Pancreas (tissue), 10 donors: ENCODE measurements at regions not wholly inside any gene's neighbourhood (a gene's known extent, or its start where the extent isn't known, plus 50 kb on each side); places are given as distances from the start of the nearest gene placed in this dataset.
"Not testable (repeated sequence)": the region's sequence is repeated elsewhere in the genome, so short reads cannot be mapped to it uniquely, and the experiment has no call there.

Experiments
- ATAC-seq, 4 donors: fragments of 200-7000 bp; cut with Tn5 transposase; one replicate each; pipeline versions ENCODE4 v1.8.0 to v1.9.1; 2020; ENCODE audit warnings: mild to moderate bottlenecking in 4 of 4, moderate library complexity in 4 of 4
- DNase-seq, 6 donors: peaks; one replicate each; pipeline ENCODE4 v3.0.0-alpha.2; 2020
- FAIRE-seq: peaks from 2 replicates; lab custom pipeline; 2012; peaks lifted over from hg19 to GRCh38; lab: Jason Lieb, UNC
- H3K27ac ChIP-seq, 4 donors: fragments of 200-600 bp; sonication (generic); 1 replicate in 3 of 4; 2 replicates in 1 of 4; pipeline versions ENCODE4 v1.5.0 to v1.8.0; 2020
- H3K27me3 ChIP-seq, 4 donors: fragments of 200-600 bp; one replicate each; pipeline ENCODE4 v1.8.0; 2021
- H3K36me3 ChIP-seq, 3 donors: fragments of 200-600 bp; sonication (generic) in 1 of 3; one replicate each; pipeline versions ENCODE4 v1.5.0 to v1.8.0; 2020 to 2021
- H3K4me1 ChIP-seq, 3 donors: fragments of 200-600 bp; one replicate each; pipeline ENCODE4 v1.8.0; 2021
- H3K4me3 ChIP-seq, 4 donors: fragments of 200-600 bp; sonication (generic) in 2 of 4; one replicate each; pipeline versions ENCODE4 v1.5.0 to v1.8.0; 2020 to 2021
- H3K9me3 ChIP-seq, 4 donors: fragments of 200-600 bp; one replicate each; pipeline ENCODE4 v1.8.0; 2021
- WGBS, 2 donors: extraction: QIAGEN DNeasy Blood & Tissue Kit; methylation state at CpG; one replicate each; pipeline ENCODE4 v1.1.7; 2013; 5-methylcytosine and 5-hydroxymethylcytosine counted together
- intact Hi-C, 3 donors: fragments of 100-400 bp; cut with DNase I; formaldehyde crosslinking; loops; one replicate each; pipeline versions ENCODE4 v1.11.1 to v1.14.2; 2022
- TF ChIP-seq, protein P1 (sequence below), 4 donors: fragments of 200-600 bp; sonication (generic) in 3 of 4; IDR thresholded peaks; one replicate each; pipeline versions ENCODE4 v1.5.0 to v1.8.0; 2021; ENCODE audit warnings: antibody characterized with exemption in 4 of 4
- donor health status: healthy with polysubstance abuse.
- donor health status: DM: no; HTN: no; CAD: no; lungs with moderate emphysema.
- donor health status: DM: no; HTN: no; CAD: no.
- donor health status: control.
- donor health status: control.
- donor health status: Bipolar disorder and iron deficiency.
- donor health status: DM: yes; HTN: yes; CAD: no.
- donor health status: DM: no; HTN: no; CAD: no.
- donor health status: DM: no; HTN: no; CAD: no.
- donor health status: DM: yes; HTN: yes; CAD: no.

DNA sequence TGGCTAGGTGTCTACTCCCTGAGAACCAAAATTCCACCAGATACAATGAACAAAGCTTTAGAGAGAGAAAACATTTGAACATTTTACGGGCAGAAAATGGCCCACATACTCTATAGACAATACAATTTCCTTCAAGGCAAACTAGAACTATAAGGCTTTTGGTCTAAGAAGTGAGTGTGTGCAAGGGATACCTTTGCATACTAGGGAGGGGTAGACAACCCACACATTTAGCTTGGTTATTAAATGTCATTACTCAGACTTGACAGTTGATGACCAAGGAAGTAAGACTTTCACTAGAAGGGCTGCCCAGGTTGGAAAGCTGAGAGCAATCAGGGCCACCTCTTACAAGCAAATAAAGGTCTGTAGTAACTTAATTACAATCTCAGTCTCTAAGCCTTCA is 64.0 kb upstream of the PLEKHM1 start:
- H3K9me3 ChIP-seq, ATAC-seq, H3K27ac ChIP-seq, FAIRE-seq, intact Hi-C loops, H3K27me3 ChIP-seq, H3K4me1 ChIP-seq, H3K4me3 ChIP-seq, H3K36me3 ChIP-seq, DNase-seq: not testable (repeated sequence)
- WGBS, 2 donors = no CpG with 5 or more reads among the region's 1 CpG

DNA sequence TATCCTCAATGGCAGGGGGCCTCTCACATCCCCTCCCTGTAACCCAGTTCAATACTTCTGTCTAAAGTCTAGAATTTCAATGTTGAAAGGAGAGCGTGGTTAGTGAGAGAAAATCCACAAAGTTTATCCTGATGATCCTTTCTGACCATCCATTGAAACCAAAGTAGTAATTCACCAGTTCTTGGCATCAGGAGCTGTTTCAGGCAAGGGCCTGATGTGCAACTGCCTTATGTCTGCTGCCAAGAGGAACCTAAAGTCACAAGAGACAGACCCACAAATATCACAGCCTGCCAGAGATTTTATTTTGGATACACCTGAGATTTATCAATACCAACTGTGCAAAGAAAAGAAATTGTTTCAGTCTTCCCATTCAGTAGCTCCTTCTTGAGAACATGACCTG is 68.3 kb upstream of the PLEKHM1 start:
- DNase-seq, H3K4me1 ChIP-seq, H3K27ac ChIP-seq, FAIRE-seq, H3K36me3 ChIP-seq, H3K9me3 ChIP-seq, H3K4me3 ChIP-seq, ATAC-seq, intact Hi-C loops, H3K27me3 ChIP-seq: not testable (repeated sequence)
- WGBS, 2 donors = no CpG with 5 or more reads among the region's 1 CpG

DNA sequence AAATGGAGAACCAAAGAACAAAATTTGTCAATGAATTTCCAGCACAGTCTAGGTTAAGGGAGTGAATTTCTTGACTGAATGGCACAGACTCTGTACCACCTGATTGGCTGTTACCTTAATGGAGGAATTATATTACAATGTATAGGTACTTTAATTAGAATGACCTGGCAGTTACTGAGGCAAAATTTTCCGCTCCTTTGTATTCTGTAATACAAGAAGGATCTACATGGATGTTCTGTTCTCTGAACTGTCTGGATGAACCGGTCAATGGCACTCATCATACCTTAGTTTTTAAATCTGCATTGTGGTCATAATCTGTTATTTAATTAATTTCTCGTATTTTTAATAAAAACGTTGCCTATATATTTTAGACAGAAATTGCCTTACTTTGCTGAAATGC is 72.3 kb upstream of the PLEKHM1 start:
- DNase-seq, ATAC-seq, intact Hi-C loops, H3K27ac ChIP-seq, H3K4me3 ChIP-seq, H3K27me3 ChIP-seq, H3K9me3 ChIP-seq, FAIRE-seq, H3K36me3 ChIP-seq, H3K4me1 ChIP-seq: not testable (repeated sequence)
- 80 to 90% methylated on average over 4 of the region's 4 CpGs for WGBS, 2 donors

DNA sequence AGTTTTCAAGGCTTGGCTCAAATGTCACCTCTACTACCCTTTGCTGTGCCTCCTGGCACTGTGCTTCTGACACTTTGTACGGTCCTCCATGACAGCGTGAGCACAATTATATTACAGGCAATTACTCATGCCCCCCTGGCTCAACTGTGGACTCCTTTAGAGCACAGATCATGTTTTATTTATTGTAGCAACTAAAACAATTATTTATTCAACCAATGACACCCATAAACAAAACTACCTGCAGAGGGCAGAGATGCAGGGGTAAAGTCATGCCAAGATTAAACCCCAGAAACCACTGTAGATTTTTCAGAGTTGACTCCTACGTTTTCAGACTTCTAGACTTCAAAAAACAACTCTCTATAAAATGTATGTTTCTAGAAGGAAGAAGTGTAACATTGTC is 72.8 kb upstream of the PLEKHM1 start:
- H3K9me3 ChIP-seq, ATAC-seq, FAIRE-seq, H3K27ac ChIP-seq, intact Hi-C loops, H3K27me3 ChIP-seq, DNase-seq, H3K36me3 ChIP-seq, H3K4me3 ChIP-seq, H3K4me1 ChIP-seq: not testable (repeated sequence)
- WGBS, 2 donors = 72 to 77% methylated on average over 3 of the region's 3 CpGs

DNA sequence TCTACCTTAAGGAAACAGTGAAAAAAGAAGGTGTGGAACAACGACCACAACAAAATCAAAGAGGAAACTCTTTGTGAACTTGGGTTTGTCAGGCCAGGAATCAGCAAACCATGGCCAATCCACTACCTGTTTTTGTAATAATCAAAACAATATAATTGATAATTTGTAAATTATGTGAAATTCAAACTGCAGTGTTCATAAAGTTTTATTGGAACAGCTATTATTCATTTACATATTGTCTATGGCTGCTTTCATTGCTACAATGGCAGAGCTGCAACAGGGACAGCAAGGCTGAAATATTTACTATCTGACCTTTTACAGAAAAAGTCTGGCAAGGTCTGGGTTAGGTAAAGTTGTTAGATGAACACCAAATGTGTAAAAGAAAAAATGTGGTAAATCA is 77.8 kb upstream of the PLEKHM1 start:
- H3K27ac ChIP-seq, intact Hi-C loops, H3K9me3 ChIP-seq, H3K36me3 ChIP-seq, FAIRE-seq, H3K27me3 ChIP-seq, ATAC-seq, H3K4me1 ChIP-seq, DNase-seq, H3K4me3 ChIP-seq: not testable (repeated sequence)
- 80 to 87% methylated on average over 1 of the region's 1 CpG for WGBS, 2 donors

DNA sequence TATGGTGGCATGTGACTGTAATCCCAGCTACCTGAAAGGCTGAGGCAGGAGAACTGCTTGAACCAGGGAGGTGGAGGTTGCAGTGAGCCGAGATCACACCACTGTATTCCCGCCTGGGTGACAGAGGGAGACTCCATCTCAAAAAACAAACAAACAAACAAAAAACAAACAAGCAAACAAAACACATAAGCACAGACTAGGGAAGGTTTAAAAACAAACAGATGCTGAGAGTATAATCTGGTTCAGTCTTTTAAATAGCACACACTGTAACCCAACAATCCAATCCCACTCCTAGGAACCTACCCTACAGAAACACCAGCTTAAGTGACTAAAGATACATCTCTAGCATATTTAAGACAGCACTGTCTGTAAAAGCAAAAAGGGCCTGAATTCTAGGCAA is 82.8 kb upstream of the PLEKHM1 start:
- DNase-seq, ATAC-seq, H3K4me1 ChIP-seq, H3K9me3 ChIP-seq, H3K27ac ChIP-seq, FAIRE-seq, H3K36me3 ChIP-seq, H3K27me3 ChIP-seq, H3K4me3 ChIP-seq, intact Hi-C loops: not testable (repeated sequence)
- WGBS, 2 donors = 96 to 100% methylated on average over 2 of the region's 2 CpGs

DNA sequence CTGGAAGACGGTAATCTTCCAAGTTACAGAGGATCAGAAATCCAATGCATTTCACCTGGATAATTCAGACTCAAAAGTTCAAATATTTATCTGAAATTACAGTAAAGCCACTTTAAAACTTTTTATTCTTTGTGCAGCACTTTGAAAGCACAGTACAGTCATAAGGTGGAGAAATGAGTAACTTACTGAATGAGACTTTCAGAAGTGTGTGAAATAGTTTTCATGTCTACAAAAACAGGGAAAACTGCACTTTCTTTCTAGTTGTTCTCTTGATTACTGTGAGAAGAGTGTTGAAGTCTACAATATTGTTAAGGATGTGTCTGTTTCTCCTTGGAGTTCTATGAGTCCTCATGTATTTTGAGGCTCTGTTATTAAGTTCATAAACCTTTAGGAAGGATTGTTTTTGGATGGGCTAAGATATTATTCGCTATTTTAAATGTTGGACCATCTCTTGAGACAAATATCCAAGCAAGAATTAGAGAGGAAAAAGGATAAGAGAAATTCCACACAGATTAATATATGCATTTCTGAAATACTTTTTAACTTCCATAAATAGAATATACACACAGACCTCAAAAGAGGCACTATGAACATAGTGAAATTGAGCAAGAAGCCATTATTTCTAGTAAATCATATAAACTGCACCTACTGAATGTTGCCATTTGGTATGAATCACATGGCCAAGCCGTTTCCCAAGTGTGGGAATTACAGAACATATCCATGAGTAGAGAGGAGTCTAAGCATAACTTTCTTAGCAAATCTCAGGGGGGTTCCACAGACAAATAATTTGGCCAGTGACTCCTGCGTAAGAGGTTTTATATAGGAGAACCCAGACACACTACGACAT is 83.6 kb upstream of the PLEKHM1 start:
- Histone ChIP-seq H3K36me3 (no peaks in the 10 kb centered on the region), H3K27me3 (no peaks in the 10 kb centered on the region), H3K4me3 (no peak overlapping the region), H3K4me1 (no peaks in the 10 kb centered on the region), H3K27ac (no peak overlapping the region), H3K9me3 (no peaks in the 10 kb centered on the region)
- intact Hi-C loops = no loop called here
- ATAC-seq (no peak), FAIRE-seq (no peak), DNase-seq (no peak)
- 83 to 85% methylated on average over 5 of the region's 5 CpGs for WGBS, 2 donors
- TF ChIP-seq, protein P1, sequence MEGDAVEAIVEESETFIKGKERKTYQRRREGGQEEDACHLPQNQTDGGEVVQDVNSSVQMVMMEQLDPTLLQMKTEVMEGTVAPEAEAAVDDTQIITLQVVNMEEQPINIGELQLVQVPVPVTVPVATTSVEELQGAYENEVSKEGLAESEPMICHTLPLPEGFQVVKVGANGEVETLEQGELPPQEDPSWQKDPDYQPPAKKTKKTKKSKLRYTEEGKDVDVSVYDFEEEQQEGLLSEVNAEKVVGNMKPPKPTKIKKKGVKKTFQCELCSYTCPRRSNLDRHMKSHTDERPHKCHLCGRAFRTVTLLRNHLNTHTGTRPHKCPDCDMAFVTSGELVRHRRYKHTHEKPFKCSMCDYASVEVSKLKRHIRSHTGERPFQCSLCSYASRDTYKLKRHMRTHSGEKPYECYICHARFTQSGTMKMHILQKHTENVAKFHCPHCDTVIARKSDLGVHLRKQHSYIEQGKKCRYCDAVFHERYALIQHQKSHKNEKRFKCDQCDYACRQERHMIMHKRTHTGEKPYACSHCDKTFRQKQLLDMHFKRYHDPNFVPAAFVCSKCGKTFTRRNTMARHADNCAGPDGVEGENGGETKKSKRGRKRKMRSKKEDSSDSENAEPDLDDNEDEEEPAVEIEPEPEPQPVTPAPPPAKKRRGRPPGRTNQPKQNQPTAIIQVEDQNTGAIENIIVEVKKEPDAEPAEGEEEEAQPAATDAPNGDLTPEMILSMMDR (IDR thresholded peaks at IDR 0.05) = no peak
